Gastroesophageal sphincter (tissue), 4 donors: ENCODE measurements at regions not wholly inside any gene's neighbourhood (a gene's known extent, or its start where the extent isn't known, plus 50 kb on each side); places are given as distances from the start of the nearest gene placed in this dataset.

ENCODE experiments used
- ATAC-seq: fragments of 150-250 bp; one replicate; pipeline ENCODE4 v1.9.1; 2016; ENCODE audit warnings: mild to moderate bottlenecking, moderate library complexity
- H3K27ac ChIP-seq, 4 donors: fragments of 200-600 bp; sonication (generic) in 3 of 4; 1 replicate in 3 of 4; 2 replicates in 1 of 4; pipeline ENCODE4 v1.5.1; 2016 to 2019
- H3K27me3 ChIP-seq: fragments of 200-600 bp; sonication (generic); one replicate; pipeline ENCODE4 v1.5.1; 2019
- H3K36me3 ChIP-seq, 2 donors: fragments of 200-600 bp; sonication (generic); one replicate each; pipeline ENCODE4 v1.5.1; 2019; ENCODE audit warnings: control low read depth in 1 of 2
- H3K4me1 ChIP-seq, 3 donors: fragments of 200-600 bp; sonication (generic); 1 replicate in 2 of 3; 2 replicates in 1 of 3; pipeline ENCODE4 v1.5.1; 2016 to 2019; ENCODE audit warnings: control low read depth in 2 of 3
- H3K4me3 ChIP-seq, 2 donors: fragments of 200-600 bp; sonication (generic); one replicate each; pipeline ENCODE4 v1.5.1; 2019; ENCODE audit warnings: mild to moderate bottlenecking in 1 of 2, moderate library complexity in 1 of 2
- H3K9me3 ChIP-seq, 3 donors: fragments of 200-600 bp; sonication (generic); one replicate each; pipeline ENCODE4 v1.5.1; 2017 to 2019; ENCODE audit warnings: control low read depth in 2 of 3
- CTCF ChIP-seq, 4 experiments: fragments of 200-600 bp in 2 of 4; fragments of 450-650 bp in 2 of 4; sonication (generic) in 1 of 4; IDR thresholded peaks; one replicate each; pipeline ENCODE4 v1.5.1; 2017 to 2019; ENCODE audit warnings: antibody characterized with exemption in 4 of 4, mild to moderate bottlenecking in 2 of 4, moderate library complexity in 2 of 4
- EP300 ChIP-seq: sonication (generic); formaldehyde crosslinking; IDR thresholded peaks from one replicate; pipeline ENCODE4 v1.6.1; 2017; ENCODE audit warnings: antibody characterized with exemption, mild to moderate bottlenecking
- POLR2A ChIP-seq, 2 donors: fragments of 450-650 bp; IDR thresholded peaks; one replicate each; pipeline ENCODE4 v1.6.1; 2017; ENCODE audit warnings: antibody characterized with exemption in 2 of 2, mild to moderate bottlenecking in 2 of 2, moderate library complexity in 1 of 2
- POLR2AphosphoS5 ChIP-seq: sonication (generic); formaldehyde crosslinking; IDR thresholded peaks from one replicate; pipeline ENCODE4 v1.6.1; 2017; ENCODE audit warnings: antibody characterized with exemption
- WGBS, 2 donors: methylation state at CpG; one replicate each; pipeline ENCODE4 v1.1.5; 2018; ENCODE audit warnings: low coverage in 1 of 2; 5-methylcytosine and 5-hydroxymethylcytosine counted together

GRCh38 chr10:78813998-78814399, 254.8 kb upstream of the ZMIZ1 start:
- Histone ChIP-seq H3K4me1 (peaks cover 0 to 18% (median 0%) of the 10 kb centered on the region in 3 donors), H3K9me3 (no peaks in the 10 kb centered on the region), H3K36me3 (no peaks in the 10 kb centered on the region), H3K4me3 (no peak overlapping the region), H3K27ac (no peak overlapping the region), H3K27me3 (no peaks in the 10 kb centered on the region)
- no peak for ATAC-seq
- 50 to 55% methylated on average over 1 to 4 of the region's 6 CpGs for WGBS, 2 donors
- no peak for TF ChIP-seq POLR2A (IDR thresholded peaks at IDR 0.05)
- no peak for TF ChIP-seq EP300
- TF ChIP-seq CTCF (IDR thresholded peaks at IDR 0.05), result no peak
- no peak for TF ChIP-seq POLR2AphosphoS5

DNA sequence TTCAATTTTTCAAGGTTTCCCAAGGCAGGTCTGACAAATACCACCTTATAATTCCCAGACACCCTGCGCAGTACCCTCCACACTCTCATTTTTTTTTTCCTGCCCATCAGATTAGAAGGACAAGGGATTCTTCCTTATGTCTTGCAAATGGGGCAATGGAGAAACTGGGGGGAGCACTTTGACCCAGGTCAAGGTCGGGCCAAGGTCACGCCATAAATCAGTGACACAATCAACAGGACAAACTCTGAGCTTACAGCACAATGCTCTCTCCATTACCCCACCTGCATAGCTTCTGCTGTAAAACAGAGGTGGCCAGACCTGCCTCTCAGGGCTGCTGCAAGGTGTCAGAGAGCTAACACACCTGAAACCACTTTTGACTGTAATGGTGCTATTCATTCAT, 254.4 kb upstream of the ZMIZ1 start:
- Histone ChIP-seq H3K4me1 (peaks cover 0 to 18% (median 0%) of the 10 kb centered on the region in 3 donors), H3K4me3 (no peak overlapping the region), H3K9me3 (no peaks in the 10 kb centered on the region), H3K36me3 (no peaks in the 10 kb centered on the region), H3K27me3 (no peaks in the 10 kb centered on the region), H3K27ac (no peak overlapping the region)
- no peak for ATAC-seq
- no peak for TF ChIP-seq POLR2A (IDR thresholded peaks at IDR 0.05)
- TF ChIP-seq EP300, result no peak
- no peak for TF ChIP-seq CTCF (IDR thresholded peaks at IDR 0.05)
- TF ChIP-seq POLR2AphosphoS5, result no peak
- 86 to 100% methylated on average over 1 of the region's 3 CpGs for WGBS, 2 donors

GRCh38 chr10:78815702-78816334, 252.9 kb upstream of the ZMIZ1 start:
- ATAC-seq, result no peak
- H3K9me3 ChIP-seq, result no peaks in the 10 kb centered on the region
- TF ChIP-seq CTCF (IDR thresholded peaks at IDR 0.05), result no peak
- no peak for TF ChIP-seq POLR2AphosphoS5
- no peak for TF ChIP-seq EP300
- no peak for TF ChIP-seq POLR2A (IDR thresholded peaks at IDR 0.05)
- H3K27me3 ChIP-seq, result no peaks in the 10 kb centered on the region
- H3K4me3 ChIP-seq, result no peak overlapping the region
- WGBS, 2 donors, result 90 to 100% methylated on average over 1 of the region's 2 CpGs
- H3K4me1 ChIP-seq, result peaks cover 0 to 18% (median 0%) of the 10 kb centered on the region in 3 donors
- no peaks in the 10 kb centered on the region for H3K36me3 ChIP-seq
- H3K27ac ChIP-seq, result no peak overlapping the region

DNA sequence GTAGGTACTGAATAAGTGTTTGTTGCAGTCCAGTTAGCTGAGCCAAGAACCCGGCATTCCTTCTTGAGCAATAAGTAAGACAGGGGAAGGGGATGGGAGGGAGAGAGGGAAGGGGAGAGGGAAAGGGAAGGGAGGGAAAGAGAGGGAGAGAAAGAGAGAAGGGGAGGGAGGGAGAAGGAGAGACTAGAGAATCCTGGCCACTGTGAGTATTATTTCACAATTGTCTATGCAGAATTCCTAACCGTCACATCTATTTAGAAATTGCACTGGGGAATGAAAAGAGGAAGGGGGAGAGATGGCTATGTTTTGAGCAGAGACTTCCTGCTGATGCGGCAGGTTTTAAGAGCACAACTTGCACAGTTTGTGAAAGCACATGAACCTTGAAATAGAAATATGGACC, 251.4 kb upstream of the ZMIZ1 start:
- TF ChIP-seq POLR2AphosphoS5, result peak; percentile 34
- no peak for TF ChIP-seq EP300
- peak; percentile 78 for ATAC-seq
- Histone ChIP-seq H3K9me3 (peaks cover 0 to 1% (median 0%) of the 10 kb centered on the region in 3 donors), H3K4me1 (peaks cover 0 to 18% (median 0%) of the 10 kb centered on the region in 3 donors), H3K27ac (no peak overlapping the region), H3K4me3 (no peak overlapping the region), H3K27me3 (no peaks in the 10 kb centered on the region), H3K36me3 (no peaks in the 10 kb centered on the region)
- WGBS, 2 donors, result 38 to 39% methylated on average over 3 of the region's 3 CpGs

- Histone ChIP-seq H3K27me3 (no peaks in the 10 kb centered on the region), H3K4me1 (peaks cover 0 to 18% (median 0%) of the 10 kb centered on the region in 3 donors), H3K9me3 (peaks cover 0 to 6% (median 0%) of the 10 kb centered on the region in 3 donors), H3K36me3 (no peaks in the 10 kb centered on the region), H3K4me3 (no peak overlapping the region), H3K27ac (no peak overlapping the region)
- TF ChIP-seq POLR2AphosphoS5 (no peak), EP300 (no peak), CTCF (IDR thresholded peaks at IDR 0.05) (no peak), POLR2A (IDR thresholded peaks at IDR 0.05) (no peak)
- ATAC-seq, result no peak
- 93% methylated on average over 3 of the region's 3 CpGs; no CpG with 5 or more reads in 1 of the 2 donors for WGBS, 2 donors
These were observed 251.0 kb upstream of the ZMIZ1 start for GRCh38 chr10:78817804-78818203.
